ENCODE measurements at regions not wholly inside any gene's neighbourhood (a gene's known extent, or its start where the extent isn't known, plus 50 kb on each side); places are given as distances from the start of the nearest gene placed in this dataset.

- Histone ChIP-seq H3K79me2 (ENCODE audit: low read length) (no peaks in the 10 kb centered on the region), H3K36me3 (replicated peaks; ENCODE audit: low read depth, low read length) (no peaks in the 10 kb centered on the region), H3K9ac (ENCODE audit: low read length) (no peak overlapping the region), H3K4me1 (ENCODE audit: low read length) (no peaks in the 10 kb centered on the region), H3K4me3 (ENCODE audit: low read length) (no peak overlapping the region), H3K27me3 (ENCODE audit: low read depth, low read length) (no peaks in the 10 kb centered on the region), H3K27ac (ENCODE audit: low read length) (no peak overlapping the region), H3K9me3 (ENCODE audit: insufficient read depth, low read length) (no peaks in the 10 kb centered on the region), H2AFZ (ENCODE audit: low read depth, low read length) (no peak overlapping the region), H3K4me2 (ENCODE audit: low read length) (no peak overlapping the region), H4K20me1 (ENCODE audit: insufficient read depth, low read length) (no peaks in the 10 kb centered on the region)
- TF ChIP-seq, protein P1, sequence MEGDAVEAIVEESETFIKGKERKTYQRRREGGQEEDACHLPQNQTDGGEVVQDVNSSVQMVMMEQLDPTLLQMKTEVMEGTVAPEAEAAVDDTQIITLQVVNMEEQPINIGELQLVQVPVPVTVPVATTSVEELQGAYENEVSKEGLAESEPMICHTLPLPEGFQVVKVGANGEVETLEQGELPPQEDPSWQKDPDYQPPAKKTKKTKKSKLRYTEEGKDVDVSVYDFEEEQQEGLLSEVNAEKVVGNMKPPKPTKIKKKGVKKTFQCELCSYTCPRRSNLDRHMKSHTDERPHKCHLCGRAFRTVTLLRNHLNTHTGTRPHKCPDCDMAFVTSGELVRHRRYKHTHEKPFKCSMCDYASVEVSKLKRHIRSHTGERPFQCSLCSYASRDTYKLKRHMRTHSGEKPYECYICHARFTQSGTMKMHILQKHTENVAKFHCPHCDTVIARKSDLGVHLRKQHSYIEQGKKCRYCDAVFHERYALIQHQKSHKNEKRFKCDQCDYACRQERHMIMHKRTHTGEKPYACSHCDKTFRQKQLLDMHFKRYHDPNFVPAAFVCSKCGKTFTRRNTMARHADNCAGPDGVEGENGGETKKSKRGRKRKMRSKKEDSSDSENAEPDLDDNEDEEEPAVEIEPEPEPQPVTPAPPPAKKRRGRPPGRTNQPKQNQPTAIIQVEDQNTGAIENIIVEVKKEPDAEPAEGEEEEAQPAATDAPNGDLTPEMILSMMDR (IDR thresholded peaks at IDR 0.05; ENCODE audit: low read depth, low read length) = no peak
- no peak for TF ChIP-seq EZH2phosphoT487 (IDR thresholded peaks at IDR 0.05; ENCODE audit: low read depth)
These were observed 612.1 kb upstream of the FZD8 start for GRCh38 chr10:36254199-36254598.

GRCh38 chr10:36253731-36254130, 611.6 kb upstream of the FZD8 start:
- no peak overlapping the region for H2AFZ ChIP-seq (ENCODE audit: low read depth, low read length)
- no peaks in the 10 kb centered on the region for H3K36me3 ChIP-seq (replicated peaks; ENCODE audit: low read depth, low read length)
- no peak overlapping the region for H3K4me2 ChIP-seq (ENCODE audit: low read length)
- H3K79me2 ChIP-seq (ENCODE audit: low read length) = no peaks in the 10 kb centered on the region
- no peak overlapping the region for H3K4me3 ChIP-seq (ENCODE audit: low read length)
- no peak overlapping the region for H3K9ac ChIP-seq (ENCODE audit: low read length)
- H4K20me1 ChIP-seq (ENCODE audit: insufficient read depth, low read length) = no peaks in the 10 kb centered on the region
- H3K9me3 ChIP-seq (ENCODE audit: insufficient read depth, low read length) = no peaks in the 10 kb centered on the region
- TF ChIP-seq, protein P1 (IDR thresholded peaks at IDR 0.05; ENCODE audit: low read depth, low read length) = no peak
- no peak for TF ChIP-seq EZH2phosphoT487 (IDR thresholded peaks at IDR 0.05; ENCODE audit: low read depth)
- no peaks in the 10 kb centered on the region for H3K27me3 ChIP-seq (ENCODE audit: low read depth, low read length)
- H3K27ac ChIP-seq (ENCODE audit: low read length) = no peak overlapping the region
- no peaks in the 10 kb centered on the region for H3K4me1 ChIP-seq (ENCODE audit: low read length)

DNA sequence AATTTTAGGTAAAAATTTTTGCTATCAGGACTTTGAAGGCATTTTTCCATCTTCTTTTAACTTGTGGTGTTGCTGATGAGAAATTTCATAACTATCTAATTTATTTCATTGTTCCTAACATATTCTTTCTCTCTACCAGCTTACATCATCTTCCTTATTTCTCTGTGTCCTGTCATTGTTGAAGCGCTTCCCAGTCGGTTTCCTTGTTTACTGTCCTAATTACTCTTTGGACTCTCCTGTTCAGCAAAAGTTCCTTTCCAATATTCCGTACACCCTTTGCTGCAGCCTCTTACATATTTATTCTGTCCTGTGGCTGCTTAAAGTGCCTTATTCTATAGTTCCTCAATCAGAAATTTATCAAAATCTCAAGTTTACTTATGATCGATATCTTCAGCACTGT, 609.0 kb upstream of the FZD8 start:
- H3K27ac ChIP-seq (ENCODE audit: low read length) = no peak overlapping the region
- no peaks in the 10 kb centered on the region for H3K9me3 ChIP-seq (ENCODE audit: insufficient read depth, low read length)
- TF ChIP-seq, protein P1 (IDR thresholded peaks at IDR 0.05; ENCODE audit: low read depth, low read length) = no peak
- no peak for TF ChIP-seq EZH2phosphoT487 (IDR thresholded peaks at IDR 0.05; ENCODE audit: low read depth)
- H2AFZ ChIP-seq (ENCODE audit: low read depth, low read length) = no peak overlapping the region
- no peaks in the 10 kb centered on the region for H3K4me1 ChIP-seq (ENCODE audit: low read length)
- no peaks in the 10 kb centered on the region for H3K36me3 ChIP-seq (replicated peaks; ENCODE audit: low read depth, low read length)
- no peak overlapping the region for H3K4me2 ChIP-seq (ENCODE audit: low read length)
- no peak overlapping the region for H3K9ac ChIP-seq (ENCODE audit: low read length)
- no peaks in the 10 kb centered on the region for H3K27me3 ChIP-seq (ENCODE audit: low read depth, low read length)
- no peak overlapping the region for H3K4me3 ChIP-seq (ENCODE audit: low read length)
- H3K79me2 ChIP-seq (ENCODE audit: low read length) = no peaks in the 10 kb centered on the region
- H4K20me1 ChIP-seq (ENCODE audit: insufficient read depth, low read length) = no peaks in the 10 kb centered on the region

- Histone ChIP-seq H3K27me3 (ENCODE audit: low read depth, low read length) (no peaks in the 10 kb centered on the region), H3K36me3 (replicated peaks; ENCODE audit: low read depth, low read length) (no peaks in the 10 kb centered on the region), H4K20me1 (ENCODE audit: insufficient read depth, low read length) (no peaks in the 10 kb centered on the region), H3K79me2 (ENCODE audit: low read length) (no peaks in the 10 kb centered on the region), H3K4me3 (ENCODE audit: low read length) (no peak overlapping the region), H2AFZ (ENCODE audit: low read depth, low read length) (no peak overlapping the region), H3K4me1 (ENCODE audit: low read length) (no peaks in the 10 kb centered on the region), H3K9me3 (ENCODE audit: insufficient read depth, low read length) (no peaks in the 10 kb centered on the region), H3K27ac (ENCODE audit: low read length) (no peak overlapping the region), H3K4me2 (ENCODE audit: low read length) (no peak overlapping the region), H3K9ac (ENCODE audit: low read length) (no peak overlapping the region)
- TF ChIP-seq, protein P1 (IDR thresholded peaks at IDR 0.05; ENCODE audit: low read depth, low read length) = no peak
- no peak for TF ChIP-seq EZH2phosphoT487 (IDR thresholded peaks at IDR 0.05; ENCODE audit: low read depth)
These were observed 606.3 kb upstream of the FZD8 start for GRCh38 chr10:36248304-36248981.

Measured in OCI-LY3 (cell line).